OCI-LY1 (cell line): ENCODE measurements at regions not wholly inside any gene's neighbourhood (a gene's known extent, or its start where the extent isn't known, plus 50 kb on each side); places are given as distances from the start of the nearest gene placed in this dataset.

Experiments
- CTCF ChIP-seq: fragments of 200-600 bp; sonication (generic), shearing (Covaris generic); IDR thresholded peaks from 2 replicates; pipeline ENCODE4 v1.5.1; 2017; ENCODE audit warnings: mild to moderate bottlenecking, antibody characterized with exemption, low read length, moderate library complexity, mixed read lengths
- EZH2 ChIP-seq: fragments of 200-600 bp; sonication (generic), shearing (Covaris generic); IDR thresholded peaks from 2 replicates; pipeline ENCODE4 v1.8.0; 2017; ENCODE audit warnings: borderline replicate concordance, mixed run types, mild to moderate bottlenecking, antibody characterized with exemption, low read length, moderate library complexity, mixed read lengths

GRCh38 chr7:25790963-25791362, 361.0 kb upstream of the NFE2L3 start:
- TF ChIP-seq CTCF (no peak), EZH2 (no peak)
